Caco-2 (cell line): ENCODE measurements at regions not wholly inside any gene's neighbourhood (a gene's known extent, or its start where the extent isn't known, plus 50 kb on each side); places are given as distances from the start of the nearest gene placed in this dataset.

Source experiments
- BruUV-seq: library from RNA; stranded (reverse); fragments of 400-500 nt; replicated peaks from 2 replicates; lab custom pipeline; 2021; lab: Mats Ljungman, UMichigan
- CTCF ChIA-PET: fragments of 300-600 bp; sonication (Branson Sonifier 250); formaldehyde crosslinking; loops from one replicate; lab custom pipeline; 2022; ENCODE audit warnings: antibody characterized with exemption; lab: Charles Lee
- POLR2A ChIA-PET: fragments of 300-600 bp; sonication (Branson Sonifier 250); formaldehyde crosslinking; loops from one replicate; lab custom pipeline; 2022; ENCODE audit warnings: antibody characterized with exemption; lab: Charles Lee
- DNase-seq, 2 experiments: peaks; one replicate each; pipeline versions ENCODE4 v3.0.0 to v3.0.0-alpha.2; 2020 to 2022
- H3K27me3 ChIP-seq: replicated peaks from 2 replicates; pipeline ENCODE4 v1.6.0; 2011; ENCODE audit warnings: low read length; ENCODE audit not compliant: control insufficient read depth, insufficient read depth
- H3K36me3 ChIP-seq: 2 replicates; pipeline ENCODE4 v1.5.1; 2011; ENCODE audit warnings: low read length; ENCODE audit not compliant: control insufficient read depth, insufficient read depth
- H3K4me1 ChIP-seq: fragments of 250-450 bp; sonication (Bioruptor Pico); 2 replicates; pipeline ENCODE4 v1.5.1; 2020; ENCODE audit warnings: mild to moderate bottlenecking
- H3K4me3 ChIP-seq: 2 replicates; pipeline ENCODE4 v1.5.1; 2011; ENCODE audit warnings: low read depth, mild to moderate bottlenecking, control low read depth, low read length
- H3K9me3 ChIP-seq: fragments of 250-450 bp; sonication (Bioruptor Pico); 2 replicates; pipeline ENCODE4 v1.5.1; 2020; ENCODE audit warnings: mild to moderate bottlenecking, moderate library complexity
- H3K27ac Mint-ChIP-seq: one replicate; pipeline ENCODE4 v1.8.0; 2022; ENCODE audit warnings: mixed read lengths; ENCODE audit not compliant: unreplicated experiment
- H3K27me3 Mint-ChIP-seq: one replicate; pipeline ENCODE4 v1.8.0; 2022; ENCODE audit warnings: mixed read lengths; ENCODE audit not compliant: insufficient read depth, unreplicated experiment
- H3K36me3 Mint-ChIP-seq: one replicate; pipeline ENCODE4 v1.8.0; 2022; ENCODE audit warnings: mild to moderate bottlenecking, mixed read lengths; ENCODE audit not compliant: insufficient read depth, unreplicated experiment
- H3K4me1 Mint-ChIP-seq: one replicate; pipeline ENCODE4 v1.8.0; 2022; ENCODE audit warnings: low read depth, mixed read lengths; ENCODE audit not compliant: unreplicated experiment
- H3K4me3 Mint-ChIP-seq: one replicate; pipeline ENCODE4 v1.8.0; 2022; ENCODE audit warnings: mild to moderate bottlenecking, moderate library complexity, mixed read lengths; ENCODE audit not compliant: unreplicated experiment
- H3K9me3 Mint-ChIP-seq: one replicate; pipeline ENCODE4 v1.8.0; 2022; ENCODE audit warnings: mixed read lengths; ENCODE audit not compliant: unreplicated experiment
- intact Hi-C: fragments of 100-400 bp; cut with micrococcal nuclease; formaldehyde crosslinking; loops from one replicate; pipeline ENCODE4 v1.10.0; 2022; ENCODE audit not compliant: unreplicated experiment
- TF ChIP-seq, protein P1 (sequence below), 2 experiments: fragments of 200-600 bp in 1 of 2; IDR thresholded peaks; 1 replicate in 1 of 2; 2 replicates in 1 of 2; pipeline versions ENCODE4 v1.5.1 to v1.8.0; 2011 to 2022; ENCODE audit warnings: antibody characterized with exemption in 1 of 2, control low read depth in 1 of 2, inconsistent platforms in 1 of 2, low read depth in 1 of 2, low read length in 1 of 2, mild to moderate bottlenecking in 1 of 2, moderate library complexity in 1 of 2; ENCODE audit not compliant: insufficient read depth in 1 of 2, severe bottlenecking in 1 of 2, unreplicated experiment in 1 of 2

DNA sequence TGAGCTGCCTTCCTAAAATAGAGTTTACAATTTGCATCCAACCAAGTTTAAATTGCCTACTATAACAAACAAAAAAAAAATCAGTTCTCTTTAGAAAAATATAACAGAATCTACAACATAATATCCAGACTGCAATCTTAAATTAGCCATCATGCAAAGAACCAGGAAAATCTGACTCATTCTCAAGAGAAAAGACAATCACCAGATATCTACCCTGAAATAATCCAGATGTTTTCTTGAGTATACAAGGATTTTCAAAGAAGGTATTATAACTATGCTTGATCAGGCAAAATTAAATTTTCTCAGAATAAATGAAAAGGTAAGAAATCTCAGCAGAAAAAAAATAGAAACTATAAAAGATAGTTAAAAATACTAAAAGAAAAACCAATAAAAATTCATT is 115.6 kb downstream of the CCER1 start:
- Mint-ChIP-seq H3K36me3 (no peaks in the 10 kb centered on the region), H3K9me3 (no peaks in the 10 kb centered on the region), H3K4me1 (no peaks in the 10 kb centered on the region), H3K4me3 (no peak overlapping the region), H3K27ac (no peak overlapping the region), H3K27me3 (no peaks in the 10 kb centered on the region)
- Histone ChIP-seq H3K36me3 (no peaks in the 10 kb centered on the region), H3K27me3 (no peaks in the 10 kb centered on the region), H3K9me3 (no peaks in the 10 kb centered on the region), H3K4me1 (no peaks in the 10 kb centered on the region), H3K4me3 (no peak overlapping the region)
- BruUV-seq, result no TSS peak
- ChIA-PET POLR2A (no interaction called here), CTCF (no interaction called here)
- intact Hi-C loops, result no loop called here
- DNase-seq, result no peak
- TF ChIP-seq, protein P1, sequence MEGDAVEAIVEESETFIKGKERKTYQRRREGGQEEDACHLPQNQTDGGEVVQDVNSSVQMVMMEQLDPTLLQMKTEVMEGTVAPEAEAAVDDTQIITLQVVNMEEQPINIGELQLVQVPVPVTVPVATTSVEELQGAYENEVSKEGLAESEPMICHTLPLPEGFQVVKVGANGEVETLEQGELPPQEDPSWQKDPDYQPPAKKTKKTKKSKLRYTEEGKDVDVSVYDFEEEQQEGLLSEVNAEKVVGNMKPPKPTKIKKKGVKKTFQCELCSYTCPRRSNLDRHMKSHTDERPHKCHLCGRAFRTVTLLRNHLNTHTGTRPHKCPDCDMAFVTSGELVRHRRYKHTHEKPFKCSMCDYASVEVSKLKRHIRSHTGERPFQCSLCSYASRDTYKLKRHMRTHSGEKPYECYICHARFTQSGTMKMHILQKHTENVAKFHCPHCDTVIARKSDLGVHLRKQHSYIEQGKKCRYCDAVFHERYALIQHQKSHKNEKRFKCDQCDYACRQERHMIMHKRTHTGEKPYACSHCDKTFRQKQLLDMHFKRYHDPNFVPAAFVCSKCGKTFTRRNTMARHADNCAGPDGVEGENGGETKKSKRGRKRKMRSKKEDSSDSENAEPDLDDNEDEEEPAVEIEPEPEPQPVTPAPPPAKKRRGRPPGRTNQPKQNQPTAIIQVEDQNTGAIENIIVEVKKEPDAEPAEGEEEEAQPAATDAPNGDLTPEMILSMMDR (IDR thresholded peaks at IDR 0.05; ENCODE audit: insufficient read depth in 1 of 2, low read depth in 1 of 2, low read length in 1 of 2, severe bottlenecking in 1 of 2, unreplicated experiment in 1 of 2), result no peak

DNA sequence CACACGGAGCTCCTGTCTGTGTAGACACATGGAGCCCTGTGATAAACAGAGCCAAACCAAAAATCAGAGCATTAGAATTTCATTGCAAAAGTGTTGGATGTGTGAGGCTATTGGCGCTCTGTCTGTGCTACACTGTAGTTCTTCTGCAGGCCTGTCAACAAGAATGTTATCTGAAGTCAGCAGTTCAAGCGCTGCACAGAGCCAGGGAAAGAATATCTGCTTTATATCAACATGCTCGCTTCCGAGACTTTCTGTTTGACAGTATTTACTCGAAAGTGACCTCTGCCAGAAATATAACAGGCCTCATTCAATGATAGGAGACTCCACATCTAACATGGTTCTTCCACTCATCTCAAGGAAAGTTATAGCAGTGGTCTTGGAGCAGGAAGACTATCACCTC is 118.3 kb downstream of the CCER1 start:
- H3K27me3 ChIP-seq, result no peaks in the 10 kb centered on the region
- DNase-seq, result no peak
- TF ChIP-seq, protein P1 (IDR thresholded peaks at IDR 0.05; ENCODE audit: insufficient read depth in 1 of 2, low read depth in 1 of 2, low read length in 1 of 2, severe bottlenecking in 1 of 2, unreplicated experiment in 1 of 2), result no peak
- H3K4me1 Mint-ChIP-seq, result no peaks in the 10 kb centered on the region
- POLR2A ChIA-PET, result interaction anchor here (0.5 kb wide), 1 partner anchor 253 kb away, joined by 3 read pairs; no protein-coding TSS in a partner anchor
- intact Hi-C loops, result no loop called here
- CTCF ChIA-PET, result no interaction called here
- no peak overlapping the region for H3K27ac Mint-ChIP-seq
- H3K36me3 ChIP-seq, result no peaks in the 10 kb centered on the region
- H3K9me3 Mint-ChIP-seq, result no peaks in the 10 kb centered on the region
- H3K4me3 Mint-ChIP-seq, result no peak overlapping the region
- no peak overlapping the region for H3K4me3 ChIP-seq
- no TSS peak for BruUV-seq
- no peaks in the 10 kb centered on the region for H3K27me3 Mint-ChIP-seq
- no peaks in the 10 kb centered on the region for H3K9me3 ChIP-seq
- H3K4me1 ChIP-seq, result no peaks in the 10 kb centered on the region
- H3K36me3 Mint-ChIP-seq, result no peaks in the 10 kb centered on the region

DNA sequence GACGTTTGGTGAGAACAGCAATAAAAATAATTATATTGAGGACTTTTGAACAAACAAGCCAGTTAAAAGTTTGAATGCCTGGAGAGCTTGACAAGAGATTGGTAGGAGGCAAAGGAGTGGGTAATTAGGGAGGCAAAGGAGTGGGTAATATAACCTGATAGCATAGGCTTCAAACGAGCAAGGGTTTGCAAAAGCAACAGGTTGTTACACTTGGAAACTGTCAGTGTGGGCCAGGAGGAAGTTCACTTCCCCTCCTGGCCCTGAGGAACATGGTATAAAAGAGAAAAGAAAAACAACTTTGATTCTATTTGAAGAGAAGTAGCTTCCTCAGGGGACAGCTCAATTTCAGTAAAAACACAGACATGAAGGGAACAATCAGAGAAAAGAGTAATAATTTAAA is 121.7 kb downstream of the CCER1 start:
- CTCF ChIA-PET, result no interaction called here
- Histone ChIP-seq H3K36me3 (no peaks in the 10 kb centered on the region), H3K9me3 (no peaks in the 10 kb centered on the region), H3K4me3 (no peak overlapping the region), H3K4me1 (no peaks in the 10 kb centered on the region), H3K27me3 (no peaks in the 10 kb centered on the region)
- H3K9me3 Mint-ChIP-seq, result no peaks in the 10 kb centered on the region
- no peak overlapping the region for H3K27ac Mint-ChIP-seq
- BruUV-seq, result no TSS peak
- no peaks in the 10 kb centered on the region for H3K36me3 Mint-ChIP-seq
- H3K4me1 Mint-ChIP-seq, result no peaks in the 10 kb centered on the region
- H3K27me3 Mint-ChIP-seq, result no peaks in the 10 kb centered on the region
- H3K4me3 Mint-ChIP-seq, result no peak overlapping the region
- POLR2A ChIA-PET, result no interaction called here
- no peak for DNase-seq
- intact Hi-C loops, result no loop called here
- TF ChIP-seq, protein P1 (IDR thresholded peaks at IDR 0.05; ENCODE audit: insufficient read depth in 1 of 2, low read depth in 1 of 2, low read length in 1 of 2, severe bottlenecking in 1 of 2, unreplicated experiment in 1 of 2), result no peak
